Hematopoietic multipotent progenitor cell treated with erythropoietin and hydrocortisone succinate and interleukin-3 and kit ligand, for 15 days (in vitro differentiated cells): ENCODE measurements at regions not wholly inside any gene's neighbourhood (a gene's known extent, or its start where the extent isn't known, plus 50 kb on each side); places are given as distances from the start of the nearest gene placed in this dataset.

Experiments
- DNase-seq: peaks from one replicate; pipeline ENCODE4 v3.0.0-alpha.2; 2015; ENCODE audit warnings: low spot score

GRCh38 chr14:25756876-25757275 lies 706.9 kb upstream of the STXBP6 start:
- no peak for DNase-seq

- no peak for DNase-seq
Observed at GRCh38 chr14:25753130-25753529, 703.2 kb upstream of the STXBP6 start.

- no peak for DNase-seq
Observed at GRCh38 chr14:25750436-25750835, 700.5 kb upstream of the STXBP6 start.
